ENCODE measurements at regions not wholly inside any gene's neighbourhood (a gene's known extent, or its start where the extent isn't known, plus 50 kb on each side); places are given as distances from the start of the nearest gene placed in this dataset.

DNA sequence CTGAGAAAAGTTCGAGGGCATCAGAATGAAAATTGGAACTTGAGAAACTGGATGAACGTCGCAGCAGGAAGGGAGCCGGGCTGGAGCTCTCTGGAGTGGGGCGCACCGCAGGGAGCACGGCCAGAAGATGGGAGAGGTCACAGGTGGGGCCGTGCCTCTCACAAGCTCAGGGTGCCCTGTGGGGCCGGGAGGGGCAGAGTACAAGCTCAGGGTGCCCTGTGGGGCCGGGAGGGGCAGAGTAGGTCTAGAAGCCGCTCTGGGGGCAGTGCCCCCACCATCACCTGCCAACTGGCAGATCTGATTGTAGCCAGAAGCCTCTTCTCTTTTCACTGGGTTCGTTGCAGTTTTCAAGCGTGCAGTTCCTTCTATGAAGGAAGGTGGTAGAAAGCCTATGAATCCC lies 61.1 kb upstream of the SNX9 start:
- TF ChIP-seq POLR2AphosphoS5 (IDR thresholded peaks at IDR 0.05; ENCODE audit: low read depth, low read length) (no peak), POLR2A (IDR thresholded peaks at IDR 0.05; ENCODE audit: low read depth, low read length) (no peak)
